H1 (cell line): ENCODE measurements at regions not wholly inside any gene's neighbourhood (a gene's known extent, or its start where the extent isn't known, plus 50 kb on each side); places are given as distances from the start of the nearest gene placed in this dataset.

Source experiments
- CTCF ChIA-PET: fragments of 300-600 bp; sonication (Branson Sonifier 250); formaldehyde crosslinking; loops from one replicate; lab custom pipeline; 2021; ENCODE audit not compliant: partially characterized antibody; lab: Charles Lee
- POLR2A ChIA-PET: fragments of 300-600 bp; sonication (Branson Sonifier 250); formaldehyde crosslinking; loops from one replicate; lab custom pipeline; 2021; ENCODE audit warnings: inconsistent platforms; ENCODE audit not compliant: partially characterized antibody; lab: Charles Lee
- DNase-seq, 2 experiments: peaks; one replicate each; pipeline versions ENCODE4 v3.0.0 to v3.0.0-alpha.2; 2010 to 2022; ENCODE audit warnings: low spot score in 2 of 2, low read depth in 1 of 2, mixed read lengths in 1 of 2
- FAIRE-seq: peaks from 2 replicates; lab custom pipeline; 2011; peaks lifted over from hg19 to GRCh38; lab: Jason Lieb, UNC
- H2AFZ ChIP-seq: 2 replicates; pipeline ENCODE4 v1.8.1; 2012; ENCODE audit warnings: low read length, inconsistent platforms
- H2AK5ac ChIP-seq: 2 replicates; pipeline ENCODE4 v1.6.1; 2013; ENCODE audit warnings: low read depth, low read length
- H2BK120ac ChIP-seq: replicated peaks from 2 replicates; pipeline ENCODE3; 2013; ENCODE audit warnings: low read depth, low read length, inconsistent platforms
- H2BK12ac ChIP-seq: 2 replicates; pipeline ENCODE4 v1.6.1; 2013; ENCODE audit warnings: low read depth, low read length
- H2BK15ac ChIP-seq: 2 replicates; pipeline ENCODE4 v1.6.1; 2013; ENCODE audit warnings: low read length
- H2BK20ac ChIP-seq: 2 replicates; pipeline ENCODE4 v1.6.1; 2013; ENCODE audit warnings: low read length
- H2BK5ac ChIP-seq: 2 replicates; pipeline ENCODE4 v1.6.1; 2013; ENCODE audit warnings: low read depth, low read length
- H3K14ac ChIP-seq: 2 replicates; pipeline ENCODE4 v1.6.1; 2013; ENCODE audit warnings: inconsistent platforms; ENCODE audit not compliant: insufficient read length
- H3K18ac ChIP-seq: 2 replicates; pipeline ENCODE4 v1.6.1; 2013; ENCODE audit warnings: low read length; ENCODE audit errors: extremely low read depth
- H3K23ac ChIP-seq: 2 replicates; pipeline ENCODE4 v1.6.1; 2013; ENCODE audit warnings: inconsistent platforms; ENCODE audit not compliant: insufficient read length
- H3K23me2 ChIP-seq: 2 replicates; pipeline ENCODE4 v1.6.1; 2013; ENCODE audit warnings: low read depth, low read length
- H3K27ac ChIP-seq: 2 replicates; pipeline ENCODE4 v1.6.1; 2011; ENCODE audit warnings: low read depth, low read length, inconsistent platforms
- H3K27me3 ChIP-seq, 4 experiments: replicated peaks in 1 of 4; 1 replicate in 1 of 4; 2 replicates in 3 of 4; pipeline versions ENCODE4 v1.6.1 to v1.8.1; 2011 to 2013; ENCODE audit warnings: low read length in 3 of 4, mild to moderate bottlenecking in 3 of 4, inconsistent platforms in 2 of 4, mixed read lengths in 2 of 4, moderate library complexity in 1 of 4; ENCODE audit not compliant: control insufficient read depth in 3 of 4, insufficient read depth in 3 of 4; ENCODE audit errors: extremely low read depth in 1 of 4
- H3K36me3 ChIP-seq, 4 experiments: 2 replicates each; pipeline versions ENCODE4 v1.6.1 to v1.8.1; 2011 to 2013; ENCODE audit warnings: mild to moderate bottlenecking in 4 of 4, low read length in 3 of 4, moderate library complexity in 2 of 4, control low read depth in 1 of 4, inconsistent platforms in 1 of 4; ENCODE audit not compliant: insufficient read depth in 4 of 4, control insufficient read depth in 2 of 4
- H3K4ac ChIP-seq: replicated peaks from 2 replicates; pipeline ENCODE3; 2013; ENCODE audit warnings: low read length, low read depth, mixed read lengths, inconsistent platforms; ENCODE audit not compliant: insufficient read length
- H3K4me1 ChIP-seq, 4 experiments: replicated peaks in 1 of 4; 1 replicate in 1 of 4; 2 replicates in 3 of 4; pipeline versions ENCODE4 v1.6.1 to v1.8.1; 2011 to 2013; ENCODE audit warnings: low read length in 3 of 4, inconsistent platforms in 2 of 4, mixed read lengths in 1 of 4; ENCODE audit not compliant: insufficient read depth in 4 of 4, control insufficient read depth in 3 of 4
- H3K4me2 ChIP-seq, 2 experiments: 2 replicates each; pipeline versions ENCODE4 v1.6.1 to v1.8.1; 2011 to 2013; ENCODE audit warnings: low read depth in 2 of 2, low read length in 2 of 2, control low read depth in 1 of 2, inconsistent platforms in 1 of 2, mild to moderate bottlenecking in 1 of 2; ENCODE audit not compliant: insufficient read depth in 1 of 2
- H3K4me3 ChIP-seq, 4 experiments: fragments of 200-600, 300-600 bp in 1 of 4; sonication (generic), shearing (Covaris generic), sonication (Bioruptor Twin) in 1 of 4; 2 replicates each; pipeline versions ENCODE4 v1.5.1 to v1.8.1; 2011 to 2016; ENCODE audit warnings: low read length in 4 of 4, low read depth in 3 of 4, control low read depth in 2 of 4, inconsistent platforms in 2 of 4, mild to moderate bottlenecking in 2 of 4, mixed read lengths in 1 of 4, moderate library complexity in 1 of 4; ENCODE audit not compliant: insufficient read depth in 2 of 4; ENCODE audit errors: extremely low read depth in 1 of 4
- H3K56ac ChIP-seq: replicated peaks from 2 replicates; pipeline ENCODE3; 2013; ENCODE audit warnings: low read depth, mild to moderate bottlenecking, mixed read lengths, low read length, inconsistent platforms; ENCODE audit not compliant: insufficient read length
- H3K79me1 ChIP-seq: 2 replicates; pipeline ENCODE4 v1.6.1; 2013; ENCODE audit warnings: low read depth, low read length, control low read depth
- H3K79me2 ChIP-seq, 2 experiments: 2 replicates each; pipeline versions ENCODE4 v1.6.1 to v1.8.1; 2012 to 2013; ENCODE audit warnings: low read length in 2 of 2, mild to moderate bottlenecking in 2 of 2, inconsistent platforms in 1 of 2; ENCODE audit not compliant: insufficient read depth in 2 of 2, control insufficient read depth in 1 of 2
- H3K9ac ChIP-seq, 4 experiments: replicated peaks in 1 of 4; 1 replicate in 1 of 4; 2 replicates in 3 of 4; pipeline versions ENCODE4 v1.6.1 to v1.8.1; 2011 to 2013; ENCODE audit warnings: low read depth in 3 of 4, low read length in 3 of 4, control low read depth in 2 of 4, mild to moderate bottlenecking in 2 of 4, moderate library complexity in 2 of 4, inconsistent platforms in 1 of 4; ENCODE audit errors: extremely low read depth in 1 of 4
- H3K9me3 ChIP-seq, 2 experiments: 2 replicates each; pipeline versions ENCODE4 v1.6.1 to v1.8.1; 2012 to 2013; ENCODE audit warnings: mild to moderate bottlenecking in 2 of 2, moderate library complexity in 2 of 2, control low read depth in 1 of 2, inconsistent platforms in 1 of 2, low read depth in 1 of 2, low read length in 1 of 2, mixed read lengths in 1 of 2; ENCODE audit not compliant: insufficient read depth in 2 of 2
- H4K20me1 ChIP-seq, 2 experiments: replicated peaks in 1 of 2; 2 replicates each; pipeline versions ENCODE3 to v1.8.1; 2011 to 2013; ENCODE audit warnings: inconsistent platforms in 2 of 2, low read length in 2 of 2, mild to moderate bottlenecking in 1 of 2; ENCODE audit not compliant: insufficient read depth in 2 of 2, control insufficient read depth in 1 of 2
- H4K5ac ChIP-seq: 2 replicates; pipeline ENCODE4 v1.6.1; 2013; ENCODE audit warnings: low read length, low read depth, mixed read lengths, inconsistent platforms; ENCODE audit not compliant: insufficient read length
- H4K8ac ChIP-seq: 2 replicates; pipeline ENCODE4 v1.8.0; 2013; ENCODE audit warnings: mild to moderate bottlenecking, moderate library complexity, low read length, inconsistent platforms; ENCODE audit not compliant: insufficient read depth; ENCODE audit errors: extremely low read depth
- H4K91ac ChIP-seq: replicated peaks from 2 replicates; pipeline ENCODE3; 2013; ENCODE audit warnings: low read length, mixed read lengths, inconsistent platforms; ENCODE audit not compliant: insufficient read length
- CBX8 ChIP-seq: fragments of 300-800, 300-1000 bp; sonication (generic); IDR thresholded peaks from 2 replicates; pipeline ENCODE4 v1.7.1; 2016; ENCODE audit warnings: low read depth, low read length, borderline replicate concordance
- CEBPB ChIP-seq: IDR thresholded peaks from 2 replicates; pipeline ENCODE4 v1.6.1; 2012; ENCODE audit warnings: low read depth, low read length
- HDAC2 ChIP-seq, 2 experiments: fragments of 300-600 bp in 1 of 2; sonication (generic) in 1 of 2; IDR thresholded peaks; 2 replicates each; pipeline ENCODE4 v1.6.1; 2011 to 2012; ENCODE audit warnings: low read depth in 2 of 2, low read length in 2 of 2, mild to moderate bottlenecking in 2 of 2, moderate library complexity in 2 of 2, borderline replicate concordance in 1 of 2, inconsistent platforms in 1 of 2
- POLR2AphosphoS5 ChIP-seq: IDR thresholded peaks from 2 replicates; pipeline ENCODE4 v1.6.1; 2011; ENCODE audit warnings: low read depth, low read length
- SP4 ChIP-seq: IDR thresholded peaks from 2 replicates; pipeline ENCODE4 v1.6.1; 2012; ENCODE audit warnings: low read length, inconsistent platforms
- USF2 ChIP-seq: IDR thresholded peaks from 2 replicates; pipeline ENCODE4 v1.6.1; 2011; ENCODE audit warnings: low read length, improper control_type of control experiment
- WGBS, 2 experiments: shearing (Covaris generic) in 1 of 2; methylation state at CpG; one replicate each; pipeline versions ENCODE4 v1.1.6 to v1.1.7; 2013 to 2015; ENCODE audit warnings: low lambda C conversion rate in 2 of 2, mixed read lengths in 2 of 2, inconsistent platforms in 1 of 2, low coverage in 1 of 2, missing lambda C conversion rate in 1 of 2; ENCODE audit not compliant: insufficient replicate concordance in 2 of 2, insufficient coverage in 1 of 2, insufficient read length in 1 of 2; ENCODE audit errors: extremely low coverage in 1 of 2, missing lambda C conversion rate in 1 of 2; 5-methylcytosine and 5-hydroxymethylcytosine counted together

- DNase-seq (no peak), FAIRE-seq (no peak)
- Histone ChIP-seq H3K23me2 (no peaks in the 10 kb centered on the region), H4K5ac (no peak overlapping the region), H3K56ac (no peak overlapping the region), H3K14ac (no peak overlapping the region), H2BK15ac (no peak overlapping the region), H3K4me3 (no peak overlapping the region), H4K91ac (no peak overlapping the region), H2BK20ac (no peak overlapping the region), H3K79me1 (no peaks in the 10 kb centered on the region), H4K20me1 (no peaks in the 10 kb centered on the region), H4K8ac (no peak overlapping the region), H3K27me3 (no peaks in the 10 kb centered on the region), H2BK12ac (no peak overlapping the region), H2BK5ac (no peak overlapping the region), H3K4me2 (no peak overlapping the region), H3K18ac (no peak overlapping the region), H3K79me2 (no peaks in the 10 kb centered on the region), H2AK5ac (no peak overlapping the region), H3K27ac (no peak overlapping the region), H3K9me3 (no peaks in the 10 kb centered on the region), H3K23ac (no peak overlapping the region), H2BK120ac (no peak overlapping the region), H3K4ac (no peak overlapping the region), H2AFZ (no peak overlapping the region), H3K4me1 (peaks cover 0 to 8% (median 0%) of the 10 kb centered on the region in 4 experiments; a peak in 1 of 7 replicates), H3K9ac (no peak overlapping the region), H3K36me3 (no peaks in the 10 kb centered on the region)
- ChIA-PET CTCF (interaction anchor here (0.6 to 1.3 kb wide), 4 partner anchors 13 to 219 kb away, joined by 3 to 8 read pairs (median 4); no protein-coding TSS in a partner anchor), POLR2A (no interaction called here)
- TF ChIP-seq CEBPB (no peak), SP4 (no peak), USF2 (no peak), CBX8 (no peak), POLR2AphosphoS5 (no peak), HDAC2 (IDR thresholded peaks at IDR 0.05; ENCODE audit: borderline replicate concordance in 1 of 2, low read depth in 2 of 2, low read length in 2 of 2) (no peak)
- WGBS, 2 experiments = 94% methylated on average over 1 of the region's 1 CpG; no CpG with 5 or more reads in 1 of the 2 experiments
These were observed 209.2 kb upstream of the LHX5 start for GRCh38 chr12:113680868-113681267.
